LNCAP (cell line): ENCODE measurements at regions not wholly inside any gene's neighbourhood (a gene's known extent, or its start where the extent isn't known, plus 50 kb on each side); places are given as distances from the start of the nearest gene placed in this dataset.

Experiments used
- CTCF ChIP-seq: fragments of 450-650 bp; IDR thresholded peaks from 2 replicates; pipeline ENCODE4 v1.5.1; 2017; ENCODE audit warnings: mild to moderate bottlenecking

GRCh38 chr13:83753912-83754624 is 128.2 kb downstream of the SLITRK1 start:
- TF ChIP-seq CTCF = no peak

DNA sequence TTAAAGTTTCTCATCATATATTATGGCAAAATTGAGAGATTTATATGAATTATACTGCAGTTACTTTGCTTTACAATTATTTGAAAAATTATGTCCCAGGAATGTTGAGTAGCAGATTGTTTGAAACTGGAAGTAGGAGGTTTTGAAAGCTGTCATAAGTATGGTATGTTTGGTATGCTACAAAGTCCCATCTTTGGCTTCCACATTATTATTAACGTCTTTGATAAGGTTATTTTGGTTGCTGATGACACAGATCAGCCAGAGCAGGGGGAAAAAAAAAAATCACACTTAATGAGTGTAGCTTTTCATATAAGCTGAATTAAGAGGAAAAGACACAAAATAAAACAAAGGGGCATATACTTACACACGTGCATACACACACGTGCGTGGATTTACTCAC is 130.1 kb downstream of the SLITRK1 start:
- no peak for TF ChIP-seq CTCF

GRCh38 chr13:83740622-83741021 is 141.7 kb downstream of the SLITRK1 start:
- no peak for TF ChIP-seq CTCF

GRCh38 chr13:83738407-83738806 is 143.9 kb downstream of the SLITRK1 start:
- no peak for TF ChIP-seq CTCF

DNA sequence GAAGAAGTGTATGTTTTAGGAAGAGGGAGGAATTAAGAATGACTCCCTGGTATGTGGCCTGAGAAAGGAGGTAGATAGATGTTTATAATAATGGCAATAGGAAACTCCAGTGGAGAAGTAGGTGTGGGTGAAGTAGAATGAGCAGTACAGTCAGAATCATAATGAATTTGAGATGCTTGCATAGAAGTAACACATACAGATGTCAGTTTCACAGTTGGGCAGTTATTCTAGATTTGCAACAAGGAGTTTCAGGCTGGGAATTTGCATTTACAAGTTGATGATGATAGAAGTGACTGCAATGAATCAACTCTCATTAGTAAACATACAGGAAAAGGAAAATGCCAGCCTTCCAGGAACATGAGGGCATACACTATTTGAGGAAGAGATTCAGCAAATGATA is 149.0 kb downstream of the SLITRK1 start:
- TF ChIP-seq CTCF = no peak

DNA sequence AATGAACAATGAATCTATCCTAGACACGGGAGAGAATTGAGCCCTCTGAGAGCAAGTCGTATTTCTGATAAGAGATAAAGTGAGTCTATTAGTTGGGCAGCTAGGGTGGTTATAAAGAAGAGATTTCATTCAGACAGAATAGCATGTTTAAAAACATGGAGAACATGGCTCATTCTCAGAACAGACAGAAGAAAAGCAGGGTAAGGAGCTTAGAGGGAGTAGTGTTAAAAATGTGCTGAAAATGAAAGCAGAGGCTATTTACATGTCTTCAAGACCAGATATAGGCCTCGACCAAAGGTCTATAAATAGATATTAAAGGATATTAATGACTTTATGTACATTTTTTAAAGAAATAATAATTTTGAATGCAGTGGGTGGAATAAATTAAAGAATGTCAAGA is 149.5 kb downstream of the SLITRK1 start:
- TF ChIP-seq CTCF = no peak

DNA sequence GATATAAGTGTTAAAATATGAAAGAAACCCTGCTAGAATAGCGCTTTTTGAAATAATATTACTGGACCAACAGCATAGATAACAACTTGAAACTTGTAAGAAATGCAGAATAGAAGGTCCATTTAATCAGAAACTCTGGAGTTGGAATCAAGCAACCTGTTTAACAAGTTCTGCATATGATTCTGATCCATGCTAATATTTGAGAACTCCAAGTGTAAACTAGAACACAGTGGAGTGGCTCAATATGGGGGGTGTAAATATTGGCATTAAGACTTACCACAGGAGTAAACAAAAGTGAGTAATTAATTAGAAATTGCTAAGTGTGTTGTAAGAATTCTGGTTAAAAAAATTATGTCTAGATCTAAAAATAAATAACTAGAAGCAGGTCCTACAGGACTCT is 151.2 kb downstream of the SLITRK1 start:
- TF ChIP-seq CTCF = no peak

DNA sequence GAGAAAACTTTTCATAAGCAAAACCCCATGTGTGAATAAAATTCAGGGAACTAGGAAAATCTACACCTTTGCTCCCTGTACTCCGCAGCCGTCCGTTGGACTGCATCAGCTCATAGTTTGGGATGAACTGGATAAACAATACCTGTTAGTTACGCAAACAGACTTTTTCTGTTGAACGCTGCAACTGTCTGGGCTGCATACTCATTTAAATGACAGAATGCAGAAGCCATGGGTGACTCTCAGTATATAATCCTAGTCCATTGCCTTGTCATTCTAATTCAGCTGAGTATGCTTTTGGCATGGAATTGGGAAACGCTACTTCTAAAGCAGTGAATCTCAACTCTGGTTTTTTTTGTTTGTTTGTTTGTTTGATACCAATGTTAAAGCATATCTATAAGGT is 151.6 kb downstream of the SLITRK1 start:
- no peak for TF ChIP-seq CTCF
